ENCODE measurements at regions not wholly inside any gene's neighbourhood (a gene's known extent, or its start where the extent isn't known, plus 50 kb on each side); places are given as distances from the start of the nearest gene placed in this dataset.

DNA sequence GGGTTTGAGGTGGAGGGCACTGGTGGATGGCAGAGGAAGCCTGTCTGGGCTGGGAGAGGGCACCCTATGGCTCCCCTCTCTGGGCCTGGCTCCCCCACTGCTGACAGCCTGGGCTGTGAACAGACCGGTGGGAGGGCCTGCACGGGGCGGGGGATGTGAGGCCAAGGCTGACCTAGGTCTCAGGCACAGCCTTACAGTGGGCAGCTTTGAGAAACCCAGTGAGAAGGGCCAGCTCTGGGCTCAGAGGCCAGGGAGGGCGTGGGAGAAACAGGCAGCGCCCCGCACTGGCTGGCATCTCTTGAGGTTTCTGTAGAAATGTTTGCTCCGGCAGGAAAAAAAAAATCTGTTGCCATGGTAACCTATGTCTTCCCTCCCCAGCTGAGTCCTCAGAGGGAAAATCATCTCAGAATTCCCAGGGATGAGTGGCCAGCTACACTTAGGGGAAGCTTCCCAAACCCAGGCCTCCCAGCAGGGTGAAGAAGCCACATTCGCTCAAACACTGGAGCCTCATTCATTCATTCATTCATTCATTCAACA, 71.7 kb upstream of the TAF1B start:
- TF ChIP-seq, protein P1, sequence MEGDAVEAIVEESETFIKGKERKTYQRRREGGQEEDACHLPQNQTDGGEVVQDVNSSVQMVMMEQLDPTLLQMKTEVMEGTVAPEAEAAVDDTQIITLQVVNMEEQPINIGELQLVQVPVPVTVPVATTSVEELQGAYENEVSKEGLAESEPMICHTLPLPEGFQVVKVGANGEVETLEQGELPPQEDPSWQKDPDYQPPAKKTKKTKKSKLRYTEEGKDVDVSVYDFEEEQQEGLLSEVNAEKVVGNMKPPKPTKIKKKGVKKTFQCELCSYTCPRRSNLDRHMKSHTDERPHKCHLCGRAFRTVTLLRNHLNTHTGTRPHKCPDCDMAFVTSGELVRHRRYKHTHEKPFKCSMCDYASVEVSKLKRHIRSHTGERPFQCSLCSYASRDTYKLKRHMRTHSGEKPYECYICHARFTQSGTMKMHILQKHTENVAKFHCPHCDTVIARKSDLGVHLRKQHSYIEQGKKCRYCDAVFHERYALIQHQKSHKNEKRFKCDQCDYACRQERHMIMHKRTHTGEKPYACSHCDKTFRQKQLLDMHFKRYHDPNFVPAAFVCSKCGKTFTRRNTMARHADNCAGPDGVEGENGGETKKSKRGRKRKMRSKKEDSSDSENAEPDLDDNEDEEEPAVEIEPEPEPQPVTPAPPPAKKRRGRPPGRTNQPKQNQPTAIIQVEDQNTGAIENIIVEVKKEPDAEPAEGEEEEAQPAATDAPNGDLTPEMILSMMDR (IDR thresholded peaks at IDR 0.05), result peak in 2 of 9 donors; percentile 7 to 20
- Histone ChIP-seq H3K27ac (peak overlapping the region in 8 of 10 donors; percentile 60 to 84 (median 74)), H3K4me3 (no peak overlapping the region), H3K27me3 (no peaks in the 10 kb centered on the region), H3K9me3 (no peaks in the 10 kb centered on the region), H3K36me3 (no peaks in the 10 kb centered on the region), H3K4me1 (peaks cover 17 to 68% (median 31%) of the 10 kb centered on the region in 9 donors)
- WGBS, 2 donors, result 53 to 60% methylated on average over 8 of the region's 8 CpGs
- intact Hi-C loops (cut with DNase I), result loop anchor here in 1 of 10 donors (5.0 to 10.0 kb wide), 2 partner anchors 134 to 217 kb away; partner anchors contain the start of gene ADAM17
- peak in 7 of 8 donors; percentile 5 to 40 (median 15) for ATAC-seq
- DNase-seq, result peak in 1 of 2 donors; percentile 32

DNA sequence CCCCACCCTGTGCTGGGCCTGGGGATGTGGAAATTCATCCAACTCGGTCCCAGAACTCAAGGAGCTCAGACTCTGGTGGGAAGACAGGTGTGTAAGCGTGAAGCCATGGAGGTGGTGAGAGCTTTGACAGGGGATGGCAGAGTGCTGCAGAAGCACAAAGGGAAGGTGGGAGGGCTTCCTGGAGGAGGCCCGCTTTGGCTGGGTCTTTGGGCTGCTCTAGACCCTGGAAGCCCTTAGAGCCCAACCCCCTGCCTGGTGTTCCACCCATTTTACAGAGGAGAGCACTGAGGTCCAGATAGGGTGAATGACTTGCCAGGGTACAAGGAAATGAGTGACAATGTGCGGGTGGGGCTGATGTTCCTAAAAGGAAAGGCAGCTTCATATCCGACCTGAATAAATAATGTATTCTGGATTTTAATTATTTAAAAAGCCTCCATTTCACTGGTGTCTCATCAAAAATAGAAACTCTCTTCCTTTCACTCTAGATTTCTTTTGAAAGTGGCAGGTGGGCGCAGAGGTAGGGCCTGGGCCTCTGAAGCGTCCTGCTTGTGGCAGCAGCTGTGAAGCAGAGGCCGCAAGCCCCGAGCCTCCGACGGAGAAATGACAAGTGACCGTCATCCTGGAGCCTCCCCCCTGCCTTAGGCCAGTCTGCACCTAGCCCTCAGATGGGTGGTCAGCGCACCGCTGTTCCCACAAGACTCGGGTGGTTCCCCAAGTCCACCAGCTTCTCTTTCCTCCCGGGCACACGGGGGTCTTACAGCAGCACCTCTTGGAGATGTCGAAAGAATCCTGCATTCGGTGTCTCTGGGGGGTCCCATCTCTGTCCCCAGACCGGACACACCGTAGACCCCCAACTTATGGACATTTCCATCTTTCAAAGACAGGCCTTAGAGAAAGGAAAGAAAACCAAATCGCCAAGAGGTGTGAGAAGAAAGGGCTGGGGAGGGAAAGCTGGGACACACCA, 71.0 kb upstream of the TAF1B start:
- H3K27me3 ChIP-seq, result no peaks in the 10 kb centered on the region
- peaks cover 17 to 67% (median 30%) of the 10 kb centered on the region in 9 donors for H3K4me1 ChIP-seq
- intact Hi-C loops (cut with DNase I), result loop anchor here in 1 of 10 donors (5.0 to 10.0 kb wide), 2 partner anchors 135 to 218 kb away; partner anchors contain the start of gene ADAM17
- no peak for ATAC-seq
- WGBS, 2 donors, result 93 to 94% methylated on average over 22 of the region's 22 CpGs
- peak overlapping the region in 4 of 10 donors; percentile 17 to 84 (median 69) for H3K27ac ChIP-seq
- H3K36me3 ChIP-seq, result no peaks in the 10 kb centered on the region
- H3K9me3 ChIP-seq, result no peaks in the 10 kb centered on the region
- no peak overlapping the region for H3K4me3 ChIP-seq
- TF ChIP-seq, protein P1 (IDR thresholded peaks at IDR 0.05), result no peak
- no peak for DNase-seq

DNA sequence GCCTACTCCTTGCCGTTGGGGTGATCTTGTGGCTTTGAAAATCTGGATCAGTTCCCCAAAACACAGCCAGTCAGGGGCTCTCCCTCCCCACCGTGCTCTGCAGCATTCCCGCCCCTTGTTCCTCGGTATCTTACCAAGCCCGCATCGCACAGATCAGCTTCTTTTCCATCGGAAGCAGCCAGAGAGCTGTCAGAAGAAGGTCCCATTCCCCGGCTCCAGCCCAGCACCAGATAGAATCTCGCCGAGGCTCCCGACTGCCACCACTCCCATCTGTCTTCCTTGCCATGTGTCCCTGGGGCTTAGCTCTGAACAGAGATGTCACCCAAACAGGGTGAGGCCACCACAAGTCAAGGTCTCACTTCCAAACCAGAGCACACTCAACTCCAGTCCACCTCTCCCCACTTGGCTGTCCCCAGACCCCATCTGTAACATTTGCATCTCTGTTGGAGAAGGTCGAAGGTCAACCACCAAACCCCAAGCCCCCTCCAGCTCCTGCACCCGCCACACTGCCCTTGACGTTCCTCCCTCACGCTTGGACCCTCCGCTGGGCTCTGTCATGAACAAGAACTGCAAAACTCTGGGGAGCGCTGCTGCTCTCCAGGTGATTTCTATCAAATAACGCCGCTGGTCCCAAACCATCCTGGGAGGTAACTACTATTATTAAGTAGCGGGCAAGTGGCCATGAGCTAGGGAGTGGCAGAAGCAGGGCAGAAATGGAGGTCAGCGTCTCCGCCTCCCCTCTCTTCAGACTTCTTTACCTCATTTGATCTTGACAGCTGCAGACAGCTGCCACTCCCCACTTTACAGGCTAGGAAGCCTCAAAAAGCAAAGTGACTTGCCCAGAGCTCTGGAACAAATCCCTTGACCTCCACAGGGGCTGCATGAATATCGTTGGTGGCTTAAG, 70.0 kb upstream of the TAF1B start:
- no peaks in the 10 kb centered on the region for H3K9me3 ChIP-seq
- peak overlapping the region in 7 of 10 donors; percentile 45 to 84 (median 60) for H3K27ac ChIP-seq
- ATAC-seq (peak in 1 of 8 donors; percentile 3), DNase-seq (no peak)
- H3K4me1 ChIP-seq, result peaks cover 17 to 63% (median 33%) of the 10 kb centered on the region in 9 donors
- H3K4me3 ChIP-seq, result no peak overlapping the region
- no peaks in the 10 kb centered on the region for H3K27me3 ChIP-seq
- TF ChIP-seq, protein P1 (IDR thresholded peaks at IDR 0.05), result no peak
- WGBS, 2 donors, result 73 to 78% methylated on average over 23 of the region's 23 CpGs
- intact Hi-C loops (cut with DNase I), result loop anchor here in 1 of 10 donors (5.0 to 10.0 kb wide), 2 partner anchors 136 to 218 kb away; partner anchors contain the start of gene ADAM17
- no peaks in the 10 kb centered on the region for H3K36me3 ChIP-seq
